KOPT-K1 (cell line): ENCODE measurements at regions not wholly inside any gene's neighbourhood (a gene's known extent, or its start where the extent isn't known, plus 50 kb on each side); places are given as distances from the start of the nearest gene placed in this dataset.

Experiments
- H3K27ac ChIP-seq: fragments of 200-600 bp; sonication (generic); 2 replicates; pipeline ENCODE4 v1.5.1; 2016; ENCODE audit warnings: antibody characterized with exemption, mild to moderate bottlenecking, low read depth, low read length; ENCODE audit not compliant: poor library complexity, severe bottlenecking
- H3K36me3 ChIP-seq: fragments of 200-600 bp; sonication (generic); 2 replicates; pipeline ENCODE4 v1.5.1; 2017; ENCODE audit warnings: antibody characterized with exemption, mild to moderate bottlenecking, low read length, moderate library complexity; ENCODE audit not compliant: insufficient read depth
- H3K9me3 ChIP-seq: fragments of 200-600 bp; sonication (generic); 2 replicates; pipeline ENCODE4 v1.5.1; 2017; ENCODE audit warnings: antibody characterized with exemption, low read length, mild to moderate bottlenecking; ENCODE audit not compliant: insufficient read depth, poor library complexity, severe bottlenecking

DNA sequence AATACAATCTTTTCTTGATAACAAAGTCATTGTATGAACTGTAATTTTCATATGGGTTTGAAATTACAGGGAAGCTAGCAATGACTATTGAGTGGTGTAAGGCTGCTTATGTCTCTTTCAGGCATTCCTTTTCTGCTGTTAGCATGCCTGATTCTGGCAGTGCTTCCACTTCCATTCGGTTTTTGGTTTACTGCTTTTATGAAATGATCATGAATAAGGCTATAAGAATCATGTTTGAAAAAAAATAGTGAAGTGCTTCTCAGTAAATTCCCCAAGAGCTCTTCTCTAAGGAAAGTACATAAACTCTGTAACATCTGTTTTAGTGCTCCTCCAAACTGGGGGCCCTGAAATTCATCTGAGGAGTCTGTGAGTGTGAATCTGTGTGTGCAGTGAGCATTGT lies 434.0 kb upstream of the RGS6 start:
- Histone ChIP-seq H3K36me3 (no peaks in the 10 kb centered on the region), H3K27ac (peak overlapping the region; percentile 21), H3K9me3 (peaks cover 14% of the 10 kb centered on the region)

- no peaks in the 10 kb centered on the region for H3K36me3 ChIP-seq
- H3K27ac ChIP-seq, result no peak overlapping the region
- H3K9me3 ChIP-seq, result peaks cover 14% of the 10 kb centered on the region
These were observed 433.2 kb upstream of the RGS6 start for GRCh38 chr14:71499018-71499417.

- Histone ChIP-seq H3K36me3 (no peaks in the 10 kb centered on the region), H3K9me3 (no peaks in the 10 kb centered on the region), H3K27ac (no peak overlapping the region)
These were observed 424.5 kb upstream of the RGS6 start for GRCh38 chr14:71507681-71508080.

DNA sequence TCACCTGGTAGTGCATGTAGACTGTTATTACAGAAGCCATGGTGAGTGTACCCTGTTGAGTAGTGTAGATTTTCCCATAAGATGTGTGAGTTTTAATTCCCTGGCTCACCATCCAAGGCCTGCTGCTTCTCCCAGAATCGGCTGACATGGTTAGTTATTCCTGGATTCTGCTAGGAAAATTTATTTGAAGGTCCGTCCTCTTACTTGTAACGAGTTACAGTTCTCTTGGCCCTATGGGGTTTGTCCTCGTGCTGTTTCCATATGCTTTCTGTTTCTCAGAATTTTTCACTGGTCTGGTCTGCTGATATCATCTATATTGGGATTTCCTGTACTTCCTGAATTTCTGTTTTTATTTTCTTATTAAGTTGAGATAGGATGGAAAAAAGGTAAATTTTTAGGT lies 423.3 kb upstream of the RGS6 start:
- no peaks in the 10 kb centered on the region for H3K36me3 ChIP-seq
- no peaks in the 10 kb centered on the region for H3K9me3 ChIP-seq
- no peak overlapping the region for H3K27ac ChIP-seq

DNA sequence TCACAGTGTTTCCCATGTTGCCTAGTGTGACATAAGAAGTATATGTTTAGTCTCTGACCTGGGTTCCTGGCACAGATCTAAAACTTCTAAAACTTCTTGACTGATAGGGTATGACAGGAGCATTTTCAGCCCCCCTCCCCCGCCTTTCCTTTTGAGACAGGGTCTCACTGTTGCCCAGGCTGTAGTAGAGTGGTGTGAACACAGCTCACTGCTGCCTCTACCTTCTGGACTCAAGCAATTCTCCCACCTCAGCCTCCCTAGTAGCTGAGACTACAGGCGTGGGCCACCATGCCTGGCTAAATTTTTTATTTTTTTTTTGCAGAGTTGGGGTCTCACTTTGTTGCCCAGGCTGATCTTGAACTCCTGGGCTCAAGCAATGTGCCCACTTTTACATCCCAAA lies 421.1 kb upstream of the RGS6 start:
- Histone ChIP-seq H3K36me3 (no peaks in the 10 kb centered on the region), H3K27ac (no peak overlapping the region), H3K9me3 (no peaks in the 10 kb centered on the region)

GRCh38 chr14:71514941-71515919 lies 417.0 kb upstream of the RGS6 start:
- Histone ChIP-seq H3K9me3 (peaks cover 11% of the 10 kb centered on the region), H3K36me3 (peaks cover 8% of the 10 kb centered on the region; the same call in 1 of the 2 replicates), H3K27ac (no peak overlapping the region)

DNA sequence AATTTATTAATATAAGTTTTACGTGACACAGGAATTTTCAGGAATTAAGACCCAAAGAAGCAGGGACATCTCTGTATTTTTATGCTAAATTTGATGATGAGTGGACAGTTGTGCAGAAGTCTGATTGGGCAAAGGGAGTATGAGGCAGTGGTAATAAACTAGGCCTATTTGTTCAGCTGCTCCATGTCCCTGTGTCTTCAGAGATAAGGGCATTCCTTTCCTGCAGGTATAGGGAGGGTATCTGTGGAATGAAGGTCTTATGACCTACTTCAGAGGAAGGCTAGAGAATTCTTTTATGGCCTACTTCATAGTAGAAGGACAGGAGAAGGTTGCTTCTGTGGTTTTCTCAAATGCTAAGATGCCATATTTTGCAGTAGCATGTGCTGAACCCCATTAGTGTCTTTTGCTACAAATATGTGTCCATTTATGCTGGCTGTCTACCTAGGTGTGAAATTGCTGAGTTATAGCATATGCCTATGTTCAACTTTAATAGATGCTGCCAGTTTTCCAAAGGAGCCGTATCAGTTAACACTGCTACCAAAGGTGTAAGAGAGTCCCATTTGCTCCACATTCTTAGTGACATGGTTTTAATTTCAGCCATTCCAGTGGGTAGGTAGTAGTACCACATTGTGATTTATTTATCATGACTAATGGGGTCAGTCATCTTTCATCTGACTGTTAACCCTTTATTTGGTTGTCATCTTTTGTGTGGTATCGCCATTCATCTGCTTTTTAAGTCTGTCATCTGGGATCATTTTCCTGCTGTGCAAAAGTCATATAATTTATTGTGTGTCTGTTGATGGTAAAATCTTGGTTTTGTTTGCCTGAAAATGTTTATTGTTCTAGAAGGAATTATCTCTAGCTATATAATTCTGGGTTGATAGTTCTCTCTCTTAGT lies 410.7 kb upstream of the RGS6 start:
- Histone ChIP-seq H3K36me3 (peaks cover 8% of the 10 kb centered on the region; the same call in 1 of the 2 replicates), H3K9me3 (peaks cover 11% of the 10 kb centered on the region), H3K27ac (no peak overlapping the region)

GRCh38 chr14:71523630-71524319 lies 408.5 kb upstream of the RGS6 start:
- H3K9me3 ChIP-seq, result peaks cover 5% of the 10 kb centered on the region
- no peak overlapping the region for H3K27ac ChIP-seq
- peaks cover 4% of the 10 kb centered on the region; the same call in 1 of the 2 replicates for H3K36me3 ChIP-seq

GRCh38 chr14:71524320-71524982 lies 407.8 kb upstream of the RGS6 start:
- Histone ChIP-seq H3K36me3 (no peaks in the 10 kb centered on the region), H3K27ac (no peak overlapping the region)

GRCh38 chr14:71525663-71526221 lies 406.5 kb upstream of the RGS6 start:
- Histone ChIP-seq H3K27ac (no peak overlapping the region), H3K36me3 (no peaks in the 10 kb centered on the region), H3K9me3 (no peaks in the 10 kb centered on the region)

More at GRCh38 chr14:71524320-71524982, 407.8 kb upstream of the RGS6 start:
- no peaks in the 10 kb centered on the region for H3K9me3 ChIP-seq

DNA sequence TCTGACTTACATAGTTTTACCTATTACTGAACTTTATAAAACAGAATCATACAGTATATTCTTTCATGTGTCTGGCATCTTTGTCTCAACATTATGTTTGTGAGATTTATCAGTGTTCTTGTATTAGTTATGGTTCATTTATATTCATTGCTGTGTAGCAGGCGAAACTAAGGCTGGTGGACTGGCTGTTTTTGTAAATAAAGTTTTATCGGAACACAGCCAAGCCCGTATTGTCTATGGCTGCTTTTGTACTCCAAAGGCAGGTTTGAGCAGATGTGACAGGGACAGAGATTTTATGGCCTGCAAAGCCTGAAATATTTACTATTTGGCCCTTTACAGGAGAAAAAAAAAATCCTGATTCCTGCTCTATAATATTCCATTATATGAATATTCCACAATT lies 405.8 kb upstream of the RGS6 start:
- Histone ChIP-seq H3K36me3 (no peaks in the 10 kb centered on the region), H3K9me3 (no peaks in the 10 kb centered on the region), H3K27ac (no peak overlapping the region)

DNA sequence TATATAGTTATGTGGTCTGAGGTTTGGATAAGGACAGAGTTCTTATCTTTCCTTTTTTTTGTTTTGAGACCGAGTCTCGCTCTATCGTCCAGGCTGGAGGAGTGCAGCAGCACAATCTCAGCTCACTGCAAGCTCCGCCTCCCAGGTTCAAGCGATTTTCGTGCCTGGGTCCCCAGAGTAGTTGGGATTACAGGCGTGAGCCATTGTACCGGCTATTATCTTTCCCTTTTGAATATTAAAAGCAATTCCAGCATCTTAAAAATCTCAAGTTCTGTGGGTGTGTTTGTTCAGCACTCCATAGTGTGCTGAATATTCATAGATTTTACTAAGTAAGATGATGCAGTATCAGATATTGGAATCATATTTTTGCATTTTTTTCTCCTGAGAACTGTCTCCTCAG lies 404.4 kb upstream of the RGS6 start:
- H3K9me3 ChIP-seq, result no peaks in the 10 kb centered on the region
- H3K27ac ChIP-seq, result no peak overlapping the region
- no peaks in the 10 kb centered on the region for H3K36me3 ChIP-seq

- Histone ChIP-seq H3K27ac (no peak overlapping the region), H3K36me3 (no peaks in the 10 kb centered on the region)
These were observed 402.4 kb upstream of the RGS6 start for GRCh38 chr14:71529848-71530247.

GRCh38 chr14:71532344-71532743 lies 399.9 kb upstream of the RGS6 start:
- Histone ChIP-seq H3K9me3 (no peaks in the 10 kb centered on the region), H3K36me3 (no peaks in the 10 kb centered on the region), H3K27ac (no peak overlapping the region)

More at GRCh38 chr14:71529848-71530247, 402.4 kb upstream of the RGS6 start:
- H3K9me3 ChIP-seq, result no peaks in the 10 kb centered on the region
